GM18520 (cell line): ENCODE measurements at regions not wholly inside any gene's neighbourhood (a gene's known extent, or its start where the extent isn't known, plus 50 kb on each side); places are given as distances from the start of the nearest gene placed in this dataset.

Experiments used
- ATAC-seq: cut with Tn5 transposase; IDR thresholded peaks from one replicate; pipeline ENCODE4 v1.9.1; 2021; ENCODE audit not compliant: unreplicated experiment

- ATAC-seq: no peak
Observed at GRCh38 chr5:148708854-148709253, 54.5 kb upstream of the HTR4 start.

- no peak for ATAC-seq
Observed at GRCh38 chr5:148711961-148712360, 57.6 kb upstream of the HTR4 start.

GRCh38 chr5:148713735-148714508 lies 59.6 kb upstream of the HTR4 start:
- ATAC-seq: no peak

GRCh38 chr5:148716716-148717115 lies 62.4 kb upstream of the HTR4 start:
- ATAC-seq: no peak

- ATAC-seq: no peak
Observed at GRCh38 chr5:148717668-148718067, 63.3 kb upstream of the HTR4 start.

GRCh38 chr5:148719605-148720004 lies 65.3 kb upstream of the HTR4 start:
- no peak for ATAC-seq

- ATAC-seq: no peak
Observed at GRCh38 chr5:148720257-148720656, 65.9 kb upstream of the HTR4 start.

GRCh38 chr5:148723143-148723542 lies 68.8 kb upstream of the HTR4 start:
- no peak for ATAC-seq

- no peak for ATAC-seq
Observed at GRCh38 chr5:148725675-148726074, 71.3 kb upstream of the HTR4 start.

GRCh38 chr5:148729182-148729581 lies 74.9 kb upstream of the HTR4 start:
- no peak for ATAC-seq

- ATAC-seq: no peak
Observed at GRCh38 chr5:148730270-148730669, 75.9 kb upstream of the HTR4 start.

GRCh38 chr5:148730942-148731898 lies 76.9 kb upstream of the HTR4 start:
- ATAC-seq: peak; percentile 87

- ATAC-seq: no peak
Observed at GRCh38 chr5:148732692-148733091, 78.4 kb upstream of the HTR4 start.

- ATAC-seq: no peak
Observed at GRCh38 chr5:148733601-148734438, 79.5 kb upstream of the HTR4 start.

- ATAC-seq: no peak
Observed at GRCh38 chr5:148734518-148734917, 80.2 kb upstream of the HTR4 start.

- no peak for ATAC-seq
Observed at GRCh38 chr5:148735301-148735835, 81.0 kb upstream of the HTR4 start.

- ATAC-seq: no peak
Observed at GRCh38 chr5:148739023-148739422, 84.7 kb upstream of the HTR4 start.

GRCh38 chr5:148739524-148739923 lies 85.2 kb upstream of the HTR4 start:
- no peak for ATAC-seq

GRCh38 chr5:148740079-148740858 lies 85.9 kb upstream of the HTR4 start:
- no peak for ATAC-seq
